AG08396 (cell line): ENCODE measurements at regions not wholly inside any gene's neighbourhood (a gene's known extent, or its start where the extent isn't known, plus 50 kb on each side); places are given as distances from the start of the nearest gene placed in this dataset.

Experiments used
- DNase-seq: peaks from one replicate; pipeline ENCODE4 v3.0.0; 2012; ENCODE audit warnings: low spot score, mixed read lengths

GRCh38 chr18:55651236-55651635 lies 63.2 kb upstream of the TCF4 start:
- DNase-seq = no peak

- peak; percentile 27 for DNase-seq
Measured at GRCh38 chr18:55650363-55650870, 62.4 kb upstream of the TCF4 start.

- DNase-seq = no peak
Measured at GRCh38 chr18:55647331-55647730, 59.3 kb upstream of the TCF4 start.

GRCh38 chr18:55642191-55642590 lies 54.2 kb upstream of the TCF4 start:
- no peak for DNase-seq

- DNase-seq = no peak
Measured at GRCh38 chr18:55641486-55641885, 53.5 kb upstream of the TCF4 start.
